ENCODE measurements at regions not wholly inside any gene's neighbourhood (a gene's known extent, or its start where the extent isn't known, plus 50 kb on each side); places are given as distances from the start of the nearest gene placed in this dataset.

- H3K4me3 ChIP-seq = no peak overlapping the region
- H3K4me1 ChIP-seq (replicated peaks) = no peaks in the 10 kb centered on the region
- no peak for DNase-seq (ENCODE audit: low spot score)
- intact Hi-C loops (cut with DNase I) = no loop called here
- H3K27me3 ChIP-seq (replicated peaks; ENCODE audit: insufficient read depth) = no peaks in the 10 kb centered on the region
- H3K36me3 ChIP-seq = no peaks in the 10 kb centered on the region
- H3K9me3 ChIP-seq = no peaks in the 10 kb centered on the region
- no peak overlapping the region for H3K27ac ChIP-seq
- no peak for TF ChIP-seq POLR2A (IDR thresholded peaks at IDR 0.05)
- TF ChIP-seq POLR2AphosphoS5 (IDR thresholded peaks at IDR 0.05) = no peak
- TF ChIP-seq, protein P1, sequence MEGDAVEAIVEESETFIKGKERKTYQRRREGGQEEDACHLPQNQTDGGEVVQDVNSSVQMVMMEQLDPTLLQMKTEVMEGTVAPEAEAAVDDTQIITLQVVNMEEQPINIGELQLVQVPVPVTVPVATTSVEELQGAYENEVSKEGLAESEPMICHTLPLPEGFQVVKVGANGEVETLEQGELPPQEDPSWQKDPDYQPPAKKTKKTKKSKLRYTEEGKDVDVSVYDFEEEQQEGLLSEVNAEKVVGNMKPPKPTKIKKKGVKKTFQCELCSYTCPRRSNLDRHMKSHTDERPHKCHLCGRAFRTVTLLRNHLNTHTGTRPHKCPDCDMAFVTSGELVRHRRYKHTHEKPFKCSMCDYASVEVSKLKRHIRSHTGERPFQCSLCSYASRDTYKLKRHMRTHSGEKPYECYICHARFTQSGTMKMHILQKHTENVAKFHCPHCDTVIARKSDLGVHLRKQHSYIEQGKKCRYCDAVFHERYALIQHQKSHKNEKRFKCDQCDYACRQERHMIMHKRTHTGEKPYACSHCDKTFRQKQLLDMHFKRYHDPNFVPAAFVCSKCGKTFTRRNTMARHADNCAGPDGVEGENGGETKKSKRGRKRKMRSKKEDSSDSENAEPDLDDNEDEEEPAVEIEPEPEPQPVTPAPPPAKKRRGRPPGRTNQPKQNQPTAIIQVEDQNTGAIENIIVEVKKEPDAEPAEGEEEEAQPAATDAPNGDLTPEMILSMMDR (IDR thresholded peaks at IDR 0.05) = no peak
- 65% methylated on average over 6 of the region's 6 CpGs for WGBS
Observed at GRCh38 chr7:52826515-52827265, 208.7 kb upstream of the POM121L12 start.

DNA sequence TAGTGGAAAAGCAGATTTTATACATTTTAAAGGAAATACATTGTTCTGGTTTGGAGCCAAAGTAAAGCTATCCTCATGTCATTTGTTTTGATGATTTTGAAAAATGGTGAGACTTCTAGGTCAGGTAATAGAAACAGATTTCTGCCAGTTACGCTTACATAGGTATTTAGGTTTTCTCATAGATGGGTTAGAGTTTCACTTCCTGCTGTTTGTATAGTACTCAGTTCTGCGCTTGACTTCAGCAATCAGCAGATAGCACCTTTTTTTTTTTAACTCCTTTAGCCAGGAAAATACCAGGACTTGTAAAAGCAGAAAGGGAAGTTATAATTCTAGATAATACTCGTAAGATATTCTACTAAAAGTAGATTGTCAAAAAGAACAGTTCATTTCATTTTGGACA lies 209.8 kb upstream of the POM121L12 start:
- no peaks in the 10 kb centered on the region for H3K27me3 ChIP-seq (replicated peaks; ENCODE audit: insufficient read depth)
- no peak overlapping the region for H3K27ac ChIP-seq
- WGBS = 36% methylated on average over 3 of the region's 3 CpGs

GRCh38 chr7:52811537-52811936 lies 223.9 kb upstream of the POM121L12 start:
- H3K27me3 ChIP-seq (replicated peaks; ENCODE audit: insufficient read depth) = no peaks in the 10 kb centered on the region
- no peak for DNase-seq (ENCODE audit: low spot score)
- H3K4me3 ChIP-seq = no peak overlapping the region
- no peak for TF ChIP-seq POLR2AphosphoS5 (IDR thresholded peaks at IDR 0.05)
- TF ChIP-seq POLR2A (IDR thresholded peaks at IDR 0.05) = no peak
- TF ChIP-seq, protein P1 (IDR thresholded peaks at IDR 0.05) = no peak
- 89% methylated on average over 1 of the region's 1 CpG for WGBS
- intact Hi-C loops (cut with DNase I) = no loop called here
- no peaks in the 10 kb centered on the region for H3K4me1 ChIP-seq (replicated peaks)
- no peaks in the 10 kb centered on the region for H3K36me3 ChIP-seq
- no peak overlapping the region for H3K27ac ChIP-seq
- no peaks in the 10 kb centered on the region for H3K9me3 ChIP-seq

More for the DNA sequence above, 209.8 kb upstream of the POM121L12 start:
- H3K4me1 ChIP-seq (replicated peaks) = no peaks in the 10 kb centered on the region
- intact Hi-C loops (cut with DNase I) = no loop called here
- H3K4me3 ChIP-seq = no peak overlapping the region
- no peaks in the 10 kb centered on the region for H3K36me3 ChIP-seq
- no peak for TF ChIP-seq POLR2A (IDR thresholded peaks at IDR 0.05)
- TF ChIP-seq POLR2AphosphoS5 (IDR thresholded peaks at IDR 0.05) = no peak
- TF ChIP-seq, protein P1 (IDR thresholded peaks at IDR 0.05) = no peak
- no peak for DNase-seq (ENCODE audit: low spot score)
- no peaks in the 10 kb centered on the region for H3K9me3 ChIP-seq

- Histone ChIP-seq H3K27ac (no peak overlapping the region), H3K4me1 (replicated peaks) (no peaks in the 10 kb centered on the region), H3K27me3 (replicated peaks; ENCODE audit: insufficient read depth) (no peaks in the 10 kb centered on the region), H3K36me3 (no peaks in the 10 kb centered on the region), H3K9me3 (no peaks in the 10 kb centered on the region), H3K4me3 (no peak overlapping the region)
- intact Hi-C loops (cut with DNase I) = no loop called here
- TF ChIP-seq POLR2AphosphoS5 (IDR thresholded peaks at IDR 0.05) (no peak), POLR2A (IDR thresholded peaks at IDR 0.05) (no peak)
- TF ChIP-seq, protein P1 (IDR thresholded peaks at IDR 0.05) = no peak
- 92% methylated on average over 9 of the region's 9 CpGs for WGBS
- DNase-seq (ENCODE audit: low spot score) = no peak
Observed at GRCh38 chr7:52799817-52800216, 235.6 kb upstream of the POM121L12 start.

DNA sequence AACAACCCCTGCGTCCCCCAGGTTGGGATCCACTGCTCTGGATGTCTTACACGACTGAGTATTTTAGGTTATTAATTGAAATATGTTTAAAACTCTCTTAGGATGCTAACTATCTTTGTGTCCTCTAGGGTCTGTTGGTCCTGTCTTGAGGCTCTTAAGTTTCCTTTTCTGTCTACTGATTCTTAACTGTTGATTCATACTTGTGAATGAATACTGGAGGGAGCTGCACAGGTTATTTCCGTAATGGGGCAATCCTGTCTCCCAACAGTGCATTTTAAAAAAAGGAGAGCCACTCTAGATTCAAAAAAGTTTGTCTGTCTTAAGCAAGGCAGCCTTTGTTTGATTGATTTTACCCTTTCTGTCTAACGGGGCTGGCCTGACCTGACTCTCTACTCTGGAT lies 237.6 kb upstream of the POM121L12 start:
- intact Hi-C loops (cut with DNase I) = no loop called here
- DNase-seq (ENCODE audit: low spot score) = no peak
- no peaks in the 10 kb centered on the region for H3K9me3 ChIP-seq
- no peak overlapping the region for H3K4me3 ChIP-seq
- TF ChIP-seq, protein P1 (IDR thresholded peaks at IDR 0.05) = no peak
- TF ChIP-seq POLR2A (IDR thresholded peaks at IDR 0.05) (no peak), POLR2AphosphoS5 (IDR thresholded peaks at IDR 0.05) (no peak)
- H3K27ac ChIP-seq = no peak overlapping the region
- H3K36me3 ChIP-seq = no peaks in the 10 kb centered on the region
- no peaks in the 10 kb centered on the region for H3K27me3 ChIP-seq (replicated peaks; ENCODE audit: insufficient read depth)
- no peaks in the 10 kb centered on the region for H3K4me1 ChIP-seq (replicated peaks)
- WGBS = 70% methylated on average over 4 of the region's 4 CpGs
